IPS DF 19.7 (cell line): ENCODE measurements at regions not wholly inside any gene's neighbourhood (a gene's known extent, or its start where the extent isn't known, plus 50 kb on each side); places are given as distances from the start of the nearest gene placed in this dataset.

Experiments used
- DNase-seq: peaks from one replicate; pipeline ENCODE4 v3.0.0-alpha.2; 2013; ENCODE audit warnings: low read depth, low spot score

GRCh38 chr9:107163370-107163769 lies 119.7 kb upstream of the RAD23B start:
- DNase-seq = no peak

- DNase-seq = no peak
These were observed 113.3 kb upstream of the RAD23B start for GRCh38 chr9:107169796-107170195.

- DNase-seq = no peak
These were observed 112.3 kb upstream of the RAD23B start for GRCh38 chr9:107170801-107171200.

GRCh38 chr9:107172160-107172978 lies 110.7 kb upstream of the RAD23B start:
- DNase-seq = no peak

- no peak for DNase-seq
These were observed 110.1 kb upstream of the RAD23B start for GRCh38 chr9:107172979-107173347.

GRCh38 chr9:107173422-107174180 lies 109.5 kb upstream of the RAD23B start:
- DNase-seq = no peak

GRCh38 chr9:107174441-107174840 lies 108.6 kb upstream of the RAD23B start:
- DNase-seq = no peak

- DNase-seq = no peak
These were observed 108.0 kb upstream of the RAD23B start for GRCh38 chr9:107175041-107175440.

GRCh38 chr9:107175816-107176435 lies 107.2 kb upstream of the RAD23B start:
- no peak for DNase-seq

GRCh38 chr9:107176436-107177151 lies 106.5 kb upstream of the RAD23B start:
- DNase-seq = no peak

- no peak for DNase-seq
These were observed 105.7 kb upstream of the RAD23B start for GRCh38 chr9:107177243-107177839.

- no peak for DNase-seq
These were observed 105.2 kb upstream of the RAD23B start for GRCh38 chr9:107177857-107178256.

- DNase-seq = no peak
These were observed 104.8 kb upstream of the RAD23B start for GRCh38 chr9:107178293-107178692.

GRCh38 chr9:107180206-107180605 lies 102.9 kb upstream of the RAD23B start:
- DNase-seq = no peak

GRCh38 chr9:107183176-107183575 lies 99.9 kb upstream of the RAD23B start:
- no peak for DNase-seq

GRCh38 chr9:107188376-107188775 lies 94.7 kb upstream of the RAD23B start:
- DNase-seq = no peak

- DNase-seq = no peak
These were observed 92.8 kb upstream of the RAD23B start for GRCh38 chr9:107190061-107190935.

- DNase-seq = no peak
These were observed 92.2 kb upstream of the RAD23B start for GRCh38 chr9:107190936-107191290.

- DNase-seq = no peak
These were observed 89.8 kb upstream of the RAD23B start for GRCh38 chr9:107193251-107193650.

GRCh38 chr9:107198718-107199117 lies 84.4 kb upstream of the RAD23B start:
- DNase-seq = no peak

- DNase-seq = no peak
These were observed 75.0 kb upstream of the RAD23B start for GRCh38 chr9:107208121-107208520.
